HEK293T (cell line): ENCODE measurements at regions not wholly inside any gene's neighbourhood (a gene's known extent, or its start where the extent isn't known, plus 50 kb on each side); places are given as distances from the start of the nearest gene placed in this dataset.

Source experiments
- ARNT ChIP-seq: fragments of 450-650 bp; IDR thresholded peaks from 2 replicates; pipeline ENCODE4 v1.6.1; 2017; ENCODE audit warnings: mild to moderate bottlenecking
- BHLHE40 ChIP-seq: fragments of 450-650 bp; IDR thresholded peaks from 2 replicates; pipeline ENCODE4 v1.6.1; 2016; ENCODE audit warnings: mild to moderate bottlenecking, moderate library complexity, borderline replicate concordance
- CTBP1 ChIP-seq: fragments of 450-650 bp; IDR thresholded peaks from 2 replicates; pipeline ENCODE4 v1.6.1; 2016; ENCODE audit warnings: borderline replicate concordance
- ELF4 ChIP-seq: fragments of 450-650 bp; IDR thresholded peaks from 2 replicates; pipeline ENCODE4 v1.6.1; 2017; ENCODE audit warnings: antibody characterized with exemption
- FOXM1 ChIP-seq: fragments of 450-650 bp; IDR thresholded peaks from 2 replicates; pipeline ENCODE4 v1.6.1; 2017; ENCODE audit warnings: mild to moderate bottlenecking, borderline replicate concordance
- SP1 ChIP-seq: fragments of 450-650 bp; IDR thresholded peaks from 2 replicates; pipeline ENCODE4 v1.6.1; 2017
- TF ChIP-seq, protein P1 (sequence below): fragments of 450-650 bp; IDR thresholded peaks from 2 replicates; pipeline ENCODE4 v1.6.1; 2016

DNA sequence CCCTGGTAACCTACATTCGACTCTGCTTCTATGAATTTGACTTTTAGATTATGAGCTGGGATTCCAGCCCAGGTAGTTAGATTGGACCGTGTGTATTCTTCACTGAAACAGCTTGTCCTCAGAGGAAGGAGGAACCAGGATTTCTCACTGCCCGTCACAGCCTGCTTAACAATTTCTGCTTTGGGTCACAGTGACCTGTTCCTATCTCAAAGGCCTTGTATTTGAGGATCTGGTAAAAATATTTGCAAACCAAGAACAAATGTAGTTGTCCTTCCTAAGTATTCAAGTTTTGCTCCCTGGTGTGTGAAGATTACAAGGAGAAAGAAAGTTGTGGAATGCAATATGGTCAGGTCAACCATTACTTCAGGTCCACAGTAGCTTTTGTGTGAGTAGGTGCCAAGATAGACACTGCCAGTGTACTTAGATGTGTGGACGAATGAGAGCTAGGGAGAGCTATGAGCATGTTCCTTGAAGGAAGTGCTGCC lies 55.1 kb downstream of the KIF4B start:
- TF ChIP-seq BHLHE40 = no peak
- no peak for TF ChIP-seq ARNT
- no peak for TF ChIP-seq ELF4
- TF ChIP-seq, protein P1, sequence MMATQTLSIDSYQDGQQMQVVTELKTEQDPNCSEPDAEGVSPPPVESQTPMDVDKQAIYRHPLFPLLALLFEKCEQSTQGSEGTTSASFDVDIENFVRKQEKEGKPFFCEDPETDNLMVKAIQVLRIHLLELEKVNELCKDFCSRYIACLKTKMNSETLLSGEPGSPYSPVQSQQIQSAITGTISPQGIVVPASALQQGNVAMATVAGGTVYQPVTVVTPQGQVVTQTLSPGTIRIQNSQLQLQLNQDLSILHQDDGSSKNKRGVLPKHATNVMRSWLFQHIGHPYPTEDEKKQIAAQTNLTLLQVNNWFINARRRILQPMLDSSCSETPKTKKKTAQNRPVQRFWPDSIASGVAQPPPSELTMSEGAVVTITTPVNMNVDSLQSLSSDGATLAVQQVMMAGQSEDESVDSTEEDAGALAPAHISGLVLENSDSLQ = no peak
- TF ChIP-seq SP1 = no peak
- TF ChIP-seq CTBP1 = no peak
- no peak for TF ChIP-seq FOXM1
